GM19395 (cell line): ENCODE measurements at regions not wholly inside any gene's neighbourhood (a gene's known extent, or its start where the extent isn't known, plus 50 kb on each side); places are given as distances from the start of the nearest gene placed in this dataset.
"Not testable (repeated sequence)": the region's sequence is repeated elsewhere in the genome, so short reads cannot be mapped to it uniquely, and the experiment has no call there.

ENCODE experiments used
- ATAC-seq: cut with Tn5 transposase; IDR thresholded peaks from one replicate; pipeline ENCODE4 v1.9.1; 2021; ENCODE audit warnings: mild to moderate bottlenecking, moderate library complexity; ENCODE audit not compliant: unreplicated experiment

DNA sequence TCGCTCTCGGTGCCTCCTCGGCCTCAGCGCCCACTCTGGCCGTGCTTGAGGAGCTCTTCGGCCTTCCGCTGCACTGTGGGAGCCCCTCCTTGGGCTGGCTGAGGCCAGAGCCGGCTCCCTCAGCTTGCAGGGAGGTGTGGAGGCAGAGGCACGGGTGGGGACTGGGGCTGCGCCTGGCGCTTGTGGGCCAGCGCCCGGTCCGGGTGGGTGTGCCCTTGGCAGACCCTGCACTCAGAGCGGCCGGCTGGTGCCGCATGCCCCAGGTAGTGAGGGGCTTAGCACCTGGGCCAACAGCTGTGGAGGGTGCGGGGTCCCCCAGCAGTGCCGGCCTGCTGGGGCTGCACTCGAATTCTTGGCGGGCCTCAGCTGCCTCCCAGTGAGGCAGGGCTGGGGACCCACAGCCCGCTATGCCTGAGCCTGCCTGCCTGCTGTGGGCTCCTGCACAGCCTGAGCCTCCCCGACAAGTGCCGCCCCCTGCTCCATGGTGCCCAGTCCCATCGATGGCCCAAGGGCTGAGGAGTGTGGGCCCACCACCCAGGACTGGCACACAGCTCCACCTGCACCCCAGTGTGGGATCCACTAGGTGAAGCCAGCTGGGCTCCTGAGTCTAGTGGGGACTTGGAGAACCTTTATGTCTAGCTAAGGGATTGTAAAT lies 2085.2 kb upstream of the ACO1 start:
- ATAC-seq = no peak

- ATAC-seq = no peak
Observed at GRCh38 chr9:30301271-30301963, 2083.0 kb upstream of the ACO1 start.

DNA sequence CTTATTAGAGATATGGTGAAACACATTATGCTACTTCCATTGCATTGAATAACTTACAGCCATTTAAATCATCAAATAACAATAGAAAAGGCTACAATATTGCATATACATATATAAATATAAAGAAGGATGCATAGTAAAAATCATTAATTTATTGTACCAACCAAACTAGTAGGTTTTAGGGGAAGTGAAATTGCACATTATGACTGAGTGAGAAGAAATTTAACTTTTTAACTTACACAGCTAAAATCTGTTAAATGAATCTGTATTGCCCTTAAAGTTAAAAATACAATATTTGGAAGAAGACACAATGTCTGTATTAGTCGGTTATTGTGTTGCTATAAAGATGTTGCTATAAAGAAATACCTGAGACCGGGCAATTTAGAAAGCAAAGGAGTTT lies 2073.7 kb upstream of the ACO1 start:
- no peak for ATAC-seq

DNA sequence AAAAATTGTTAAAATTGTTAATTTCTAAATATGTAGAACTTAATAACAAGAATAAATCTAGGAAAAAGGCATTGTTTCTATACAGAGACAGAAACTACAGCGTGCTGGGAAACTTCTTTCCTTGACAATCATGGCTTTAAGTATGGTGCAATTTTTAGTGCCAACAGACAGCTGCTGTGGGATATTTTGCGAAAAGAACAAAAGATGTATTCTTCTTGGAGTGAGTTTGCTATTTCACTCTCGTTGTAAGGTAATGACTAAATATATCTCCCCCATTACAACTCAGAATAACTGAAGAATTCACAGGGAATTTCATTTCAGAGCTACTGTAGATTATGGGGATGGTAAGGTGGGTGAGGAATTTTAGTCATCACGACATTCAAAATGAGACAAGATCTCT lies 2055.0 kb upstream of the ACO1 start:
- no peak for ATAC-seq

- no peak for ATAC-seq
Observed at GRCh38 chr9:30348904-30349303, 2035.5 kb upstream of the ACO1 start.

GRCh38 chr9:30349526-30350513 lies 2034.6 kb upstream of the ACO1 start:
- no peak for ATAC-seq

DNA sequence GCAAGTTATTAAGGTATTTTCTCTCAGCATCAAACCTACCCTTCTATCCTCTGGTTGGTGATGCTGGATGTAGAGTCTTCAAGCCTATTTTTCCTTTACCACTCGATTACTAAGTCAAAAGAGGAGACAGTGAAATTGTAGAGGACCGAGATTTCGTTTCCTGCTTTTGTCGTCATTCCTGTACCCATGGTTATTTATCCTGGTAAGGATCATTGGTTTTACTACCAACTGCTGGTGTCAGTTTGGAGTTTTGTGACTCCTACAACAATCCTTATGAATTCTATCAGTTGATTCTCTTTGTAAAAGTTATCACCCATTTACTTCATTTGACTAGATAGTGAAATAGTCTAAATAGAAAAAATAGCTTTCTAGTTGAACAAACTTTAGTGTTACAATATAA lies 2028.2 kb upstream of the ACO1 start:
- no peak for ATAC-seq

DNA sequence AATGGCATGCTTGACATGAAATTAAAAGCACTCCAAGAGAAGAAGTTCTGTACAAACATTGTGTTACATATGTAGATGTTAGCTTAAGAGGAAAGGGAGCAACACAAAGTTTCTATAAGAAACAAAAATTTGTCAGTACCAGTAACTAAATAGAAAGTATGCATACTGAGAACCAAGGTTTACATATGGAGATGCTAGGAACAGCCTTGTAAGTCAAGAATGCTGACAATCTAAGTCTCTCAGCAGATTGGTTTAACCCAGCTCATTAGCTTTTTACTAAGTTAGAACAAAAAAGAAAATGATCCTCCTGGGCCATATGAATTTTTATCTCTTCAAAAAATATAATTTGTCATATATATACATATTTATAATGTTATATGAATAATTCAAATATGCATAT lies 2022.1 kb upstream of the ACO1 start:
- no peak for ATAC-seq

DNA sequence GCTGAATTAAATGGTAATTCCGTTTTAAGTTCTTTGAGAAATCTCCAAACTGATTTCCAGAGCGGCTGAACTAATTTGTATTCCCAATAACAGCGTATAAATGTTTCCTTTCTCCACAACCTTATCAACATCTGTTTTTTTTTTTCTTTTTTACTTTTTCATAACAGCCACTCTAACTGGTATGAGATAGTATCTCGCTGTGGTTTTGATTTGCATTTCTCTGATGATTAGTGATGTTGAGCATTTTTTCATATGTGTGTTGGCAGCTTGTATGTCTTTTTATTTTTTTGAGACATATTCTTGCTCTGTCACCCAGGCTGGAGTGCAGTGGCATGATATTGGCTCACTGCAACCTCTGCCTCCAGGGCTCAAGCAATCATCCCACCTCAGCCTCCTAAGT lies 2018.3 kb upstream of the ACO1 start:
- ATAC-seq = not testable (repeated sequence)

DNA sequence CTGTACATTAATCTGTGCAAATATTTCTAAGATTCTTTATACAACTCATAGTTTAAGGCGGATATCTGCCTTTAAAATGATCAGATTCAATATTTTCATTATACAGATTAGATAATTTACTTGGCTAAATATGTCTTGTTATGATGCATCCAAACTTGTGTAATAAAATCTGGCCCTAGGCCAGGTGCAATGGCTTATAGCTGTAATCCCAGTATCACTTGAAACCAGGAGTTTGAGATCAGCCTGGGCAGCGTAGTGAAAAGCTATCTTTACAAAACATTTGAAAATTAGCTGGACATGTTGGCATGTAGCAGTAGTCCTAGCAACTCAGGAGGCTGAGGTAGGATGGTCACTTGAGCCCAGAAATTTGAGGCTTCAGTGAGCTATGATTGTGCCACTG lies 2002.2 kb upstream of the ACO1 start:
- ATAC-seq = no peak

- no peak for ATAC-seq
Observed at GRCh38 chr9:30410273-30410672, 1974.2 kb upstream of the ACO1 start.

DNA sequence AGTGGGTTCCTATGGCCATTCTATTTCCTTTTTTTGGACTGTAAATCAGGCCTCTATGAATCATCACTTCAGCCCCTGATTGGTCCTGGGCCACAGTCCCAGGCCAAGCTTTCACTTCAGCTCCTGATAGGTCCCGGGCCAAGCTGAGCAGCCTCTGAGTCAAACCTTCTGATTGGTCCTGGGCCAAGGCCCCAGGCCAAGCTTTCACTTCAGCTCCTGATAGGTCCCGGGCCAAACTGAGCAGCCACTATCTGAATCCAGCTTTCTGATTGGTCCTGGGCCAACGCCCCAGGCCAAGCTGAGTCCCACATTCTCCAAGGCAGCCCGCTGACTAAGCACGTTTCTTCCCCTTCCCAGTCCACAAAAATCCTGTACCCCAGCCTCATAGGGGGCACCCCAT lies 1972.9 kb upstream of the ACO1 start:
- no peak for ATAC-seq

GRCh38 chr9:30459156-30459555 lies 1925.3 kb upstream of the ACO1 start:
- ATAC-seq = no peak

DNA sequence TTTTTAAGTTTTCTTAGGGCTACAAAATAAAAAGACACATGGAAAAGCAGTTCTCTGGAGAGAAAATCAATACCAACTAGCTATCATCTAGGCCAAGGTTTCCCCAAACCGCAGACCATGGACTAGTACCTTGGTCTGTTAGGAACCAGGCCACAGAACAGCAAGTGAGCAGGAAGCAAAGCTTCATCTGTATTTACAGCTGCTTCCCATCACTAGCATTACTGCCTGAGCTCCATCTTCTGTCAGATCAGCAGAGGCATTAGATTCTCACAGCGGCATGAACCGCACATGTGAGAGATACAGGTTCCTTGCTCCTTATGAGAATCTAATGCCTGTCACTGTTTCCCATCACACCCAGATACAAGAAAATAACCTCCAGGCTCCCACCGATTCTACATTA lies 1907.6 kb upstream of the ACO1 start:
- no peak for ATAC-seq

DNA sequence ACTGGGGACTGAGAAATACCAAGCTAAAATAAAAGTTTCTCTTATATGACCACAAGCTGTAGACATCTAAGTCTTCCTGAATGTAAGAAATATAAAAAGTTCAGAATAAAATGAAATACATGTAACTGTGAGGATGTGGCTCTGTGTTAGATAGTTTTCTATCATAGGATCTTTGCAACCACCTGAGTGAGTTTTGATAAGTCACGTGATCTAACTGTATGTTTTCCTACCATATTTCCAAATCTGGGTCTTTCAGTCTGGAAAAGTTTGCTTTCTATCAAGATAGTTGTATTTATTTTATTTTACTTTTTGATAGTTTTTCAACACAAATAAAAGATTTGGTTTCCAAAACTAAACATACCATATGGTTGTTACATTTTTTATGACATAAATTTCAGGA lies 1905.8 kb upstream of the ACO1 start:
- ATAC-seq = no peak

- ATAC-seq = no peak
Observed at GRCh38 chr9:30482499-30482898, 1901.9 kb upstream of the ACO1 start.

- ATAC-seq = no peak
Observed at GRCh38 chr9:30484690-30485089, 1899.8 kb upstream of the ACO1 start.

- no peak for ATAC-seq
Observed at GRCh38 chr9:30504502-30504905, 1879.9 kb upstream of the ACO1 start.

GRCh38 chr9:30505311-30505710 lies 1879.1 kb upstream of the ACO1 start:
- ATAC-seq = no peak

DNA sequence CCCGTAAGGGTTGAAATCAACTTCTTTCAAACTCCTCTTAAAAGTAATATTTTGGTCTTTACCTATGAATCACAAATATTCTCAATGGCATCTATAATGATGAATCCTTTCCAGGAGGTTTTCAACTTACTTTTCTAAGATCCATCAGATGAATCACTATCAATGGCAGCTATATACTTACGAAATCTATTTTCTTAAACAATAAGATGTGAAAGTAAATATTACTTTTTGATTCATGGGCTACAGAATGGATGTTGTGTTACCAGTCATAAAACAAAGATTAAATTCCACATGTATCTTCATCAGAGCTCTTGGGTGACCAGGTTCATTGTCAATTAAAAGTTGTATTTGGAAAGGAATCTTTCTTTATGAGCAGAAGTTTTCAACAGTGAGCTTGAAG lies 1877.7 kb upstream of the ACO1 start:
- no peak for ATAC-seq

- no peak for ATAC-seq
Observed at GRCh38 chr9:30507166-30507565, 1877.3 kb upstream of the ACO1 start.

GRCh38 chr9:30511666-30512065 lies 1872.8 kb upstream of the ACO1 start:
- no peak for ATAC-seq
